ENCODE measurements at regions not wholly inside any gene's neighbourhood (a gene's known extent, or its start where the extent isn't known, plus 50 kb on each side); places are given as distances from the start of the nearest gene placed in this dataset.

DNA sequence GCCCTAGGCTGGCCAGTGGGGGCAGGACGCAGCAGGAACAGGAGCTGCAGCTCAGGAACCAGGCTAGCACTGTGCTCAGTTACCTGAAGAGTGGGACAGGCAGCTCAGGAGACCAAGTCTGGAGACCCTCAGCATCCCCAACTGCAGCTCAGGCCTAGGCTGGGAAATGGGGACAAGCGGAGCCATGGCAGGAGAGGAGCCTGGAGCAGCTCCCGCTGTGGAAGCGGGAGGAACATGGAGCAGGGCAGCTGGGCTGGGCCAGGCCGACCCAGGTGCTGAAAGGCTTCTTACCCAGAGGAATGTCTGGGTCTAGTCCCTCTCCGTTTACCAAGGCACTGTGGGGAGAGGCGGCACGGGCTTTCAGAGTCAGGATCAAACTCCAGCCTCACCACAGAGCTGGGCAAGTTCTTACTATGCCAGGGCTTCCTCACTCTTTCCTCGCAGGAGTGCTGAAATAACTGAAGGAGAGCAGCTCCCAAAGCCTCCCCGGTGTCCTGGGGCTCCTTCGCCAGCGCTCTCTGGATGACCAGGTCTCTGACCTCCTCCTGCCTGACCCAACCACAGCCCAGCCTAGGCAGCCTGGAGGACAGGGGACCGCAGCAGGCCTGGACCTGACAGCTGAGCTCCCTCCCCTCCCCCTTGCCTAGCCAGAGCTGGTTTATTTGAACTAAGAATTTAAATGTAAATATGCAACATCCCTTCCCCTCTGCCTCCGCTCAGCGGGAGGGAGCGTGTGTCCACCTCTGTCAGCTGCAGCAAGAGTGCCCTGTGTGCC, 247.8 kb upstream of the SIX2 start:
- WGBS: 90% methylated on average over 15 of the region's 16 CpGs
- TF ChIP-seq POLR2AphosphoS5 (IDR thresholded peaks at IDR 0.05) (no peak), POLR2A (IDR thresholded peaks at IDR 0.05) (no peak)
- H3K4me1 ChIP-seq: peaks cover 8% of the 10 kb centered on the region
- H3K9me3 ChIP-seq: no peaks in the 10 kb centered on the region
- no peaks in the 10 kb centered on the region for H3K36me3 ChIP-seq
- H3K27ac ChIP-seq: no peak overlapping the region
- no peak overlapping the region for H3K4me3 ChIP-seq
- no peaks in the 10 kb centered on the region for H3K27me3 ChIP-seq
- no peak for DNase-seq (ENCODE audit: low spot score in 2 of 2)

DNA sequence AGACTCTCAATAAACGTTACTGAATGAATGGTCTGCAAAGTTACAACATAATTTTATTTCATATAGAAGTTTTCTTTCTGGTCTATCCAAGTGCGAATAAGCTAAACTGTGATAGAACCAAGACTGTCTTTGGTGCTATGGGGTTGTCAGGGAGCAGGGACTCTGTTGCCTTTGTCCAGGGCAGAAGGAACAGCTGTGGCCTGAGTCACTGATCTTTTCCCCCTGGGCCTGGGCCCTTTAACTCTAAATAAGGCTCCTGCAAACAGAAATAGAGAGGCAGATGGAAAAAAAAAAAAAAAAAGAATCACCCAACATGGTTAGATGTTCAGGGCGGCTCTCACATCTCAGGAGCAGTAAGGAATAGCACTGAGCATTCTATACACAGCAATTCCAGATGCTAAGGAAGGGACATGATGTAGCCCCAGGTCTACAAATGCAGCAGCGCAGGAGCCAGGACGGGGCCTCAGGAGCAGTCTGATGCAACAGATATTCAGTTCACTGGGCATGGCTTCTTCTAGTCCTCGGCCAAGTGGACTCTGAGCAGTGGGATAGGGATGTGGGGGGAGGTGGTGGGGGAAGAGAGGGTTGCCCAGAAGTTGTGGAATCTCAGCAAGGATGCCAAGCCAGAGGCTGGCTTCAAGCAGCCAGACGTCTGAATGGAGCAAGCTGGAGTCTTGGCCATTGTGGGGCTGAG, 247.1 kb upstream of the SIX2 start:
- H3K9me3 ChIP-seq: no peaks in the 10 kb centered on the region
- no peak for TF ChIP-seq POLR2A (IDR thresholded peaks at IDR 0.05)
- TF ChIP-seq, protein P1, sequence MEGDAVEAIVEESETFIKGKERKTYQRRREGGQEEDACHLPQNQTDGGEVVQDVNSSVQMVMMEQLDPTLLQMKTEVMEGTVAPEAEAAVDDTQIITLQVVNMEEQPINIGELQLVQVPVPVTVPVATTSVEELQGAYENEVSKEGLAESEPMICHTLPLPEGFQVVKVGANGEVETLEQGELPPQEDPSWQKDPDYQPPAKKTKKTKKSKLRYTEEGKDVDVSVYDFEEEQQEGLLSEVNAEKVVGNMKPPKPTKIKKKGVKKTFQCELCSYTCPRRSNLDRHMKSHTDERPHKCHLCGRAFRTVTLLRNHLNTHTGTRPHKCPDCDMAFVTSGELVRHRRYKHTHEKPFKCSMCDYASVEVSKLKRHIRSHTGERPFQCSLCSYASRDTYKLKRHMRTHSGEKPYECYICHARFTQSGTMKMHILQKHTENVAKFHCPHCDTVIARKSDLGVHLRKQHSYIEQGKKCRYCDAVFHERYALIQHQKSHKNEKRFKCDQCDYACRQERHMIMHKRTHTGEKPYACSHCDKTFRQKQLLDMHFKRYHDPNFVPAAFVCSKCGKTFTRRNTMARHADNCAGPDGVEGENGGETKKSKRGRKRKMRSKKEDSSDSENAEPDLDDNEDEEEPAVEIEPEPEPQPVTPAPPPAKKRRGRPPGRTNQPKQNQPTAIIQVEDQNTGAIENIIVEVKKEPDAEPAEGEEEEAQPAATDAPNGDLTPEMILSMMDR (IDR thresholded peaks at IDR 0.05): no peak
- TF ChIP-seq EP300 (IDR thresholded peaks at IDR 0.05): no peak
- no peak for TF ChIP-seq POLR2AphosphoS5 (IDR thresholded peaks at IDR 0.05)
- no peak overlapping the region for H3K27ac ChIP-seq
- no peaks in the 10 kb centered on the region for H3K36me3 ChIP-seq
- H3K4me3 ChIP-seq: no peak overlapping the region
- H3K4me1 ChIP-seq: peaks cover 8% of the 10 kb centered on the region
- no peaks in the 10 kb centered on the region for H3K27me3 ChIP-seq
- no peak for DNase-seq (ENCODE audit: low spot score in 2 of 2)
- 75% methylated on average over 7 of the region's 7 CpGs for WGBS

DNA sequence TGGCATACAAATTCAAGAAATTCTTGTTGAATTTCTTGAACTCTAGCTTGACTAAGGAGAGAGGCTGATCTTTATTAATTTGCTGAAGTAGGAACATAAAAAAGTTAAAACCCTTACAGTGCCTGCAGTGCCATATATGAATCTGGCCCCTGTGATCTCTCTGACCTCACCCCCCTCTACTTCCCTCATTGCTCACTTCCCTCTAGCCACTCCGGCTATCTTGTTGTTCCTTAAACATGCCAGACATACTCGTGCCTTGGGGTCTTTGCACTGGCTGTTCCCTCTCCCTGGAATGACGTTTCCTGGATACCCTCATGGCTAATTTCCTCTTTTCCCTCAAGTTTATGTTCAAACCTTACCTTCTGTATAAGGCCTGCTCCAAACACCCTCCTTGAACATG, 246.3 kb upstream of the SIX2 start:
- no peak for TF ChIP-seq EP300 (IDR thresholded peaks at IDR 0.05)
- H3K27ac ChIP-seq: no peak overlapping the region
- no peak for DNase-seq (ENCODE audit: low spot score in 2 of 2)
- no peaks in the 10 kb centered on the region for H3K36me3 ChIP-seq
- H3K4me3 ChIP-seq: no peak overlapping the region
- no peaks in the 10 kb centered on the region for H3K27me3 ChIP-seq
- peaks cover 8% of the 10 kb centered on the region for H3K4me1 ChIP-seq
- H3K9me3 ChIP-seq: no peaks in the 10 kb centered on the region
- WGBS: 81% methylated on average over 3 of the region's 3 CpGs

DNA sequence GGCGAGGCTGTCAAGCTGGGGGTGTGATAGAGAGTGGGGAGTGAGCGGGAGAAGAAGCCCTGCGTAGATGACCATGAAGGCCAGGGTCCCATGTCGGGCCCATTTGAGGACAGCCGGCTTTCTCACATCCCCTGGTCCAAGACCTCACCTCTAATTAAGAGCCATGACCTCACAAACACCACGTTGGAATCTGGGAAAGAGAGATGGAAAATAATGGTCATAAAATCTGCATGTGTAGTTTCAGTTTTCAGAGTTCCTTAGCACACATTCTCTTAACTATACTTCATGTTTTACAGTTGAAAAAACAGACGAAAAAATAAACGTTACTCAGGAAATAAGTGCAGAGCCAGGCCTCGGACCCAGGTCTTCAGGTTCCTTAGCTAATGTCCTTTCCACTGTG, 244.8 kb upstream of the SIX2 start:
- Histone ChIP-seq H3K27me3 (no peaks in the 10 kb centered on the region), H3K27ac (no peak overlapping the region), H3K4me1 (peaks cover 4% of the 10 kb centered on the region), H3K4me3 (no peak overlapping the region), H3K9me3 (no peaks in the 10 kb centered on the region), H3K36me3 (no peaks in the 10 kb centered on the region)
- no peak for DNase-seq (ENCODE audit: low spot score in 2 of 2)
- 76% methylated on average over 9 of the region's 9 CpGs for WGBS
- no peak for TF ChIP-seq EP300 (IDR thresholded peaks at IDR 0.05)
- no peak for TF ChIP-seq POLR2AphosphoS5 (IDR thresholded peaks at IDR 0.05)
- TF ChIP-seq, protein P1 (IDR thresholded peaks at IDR 0.05): no peak

DNA sequence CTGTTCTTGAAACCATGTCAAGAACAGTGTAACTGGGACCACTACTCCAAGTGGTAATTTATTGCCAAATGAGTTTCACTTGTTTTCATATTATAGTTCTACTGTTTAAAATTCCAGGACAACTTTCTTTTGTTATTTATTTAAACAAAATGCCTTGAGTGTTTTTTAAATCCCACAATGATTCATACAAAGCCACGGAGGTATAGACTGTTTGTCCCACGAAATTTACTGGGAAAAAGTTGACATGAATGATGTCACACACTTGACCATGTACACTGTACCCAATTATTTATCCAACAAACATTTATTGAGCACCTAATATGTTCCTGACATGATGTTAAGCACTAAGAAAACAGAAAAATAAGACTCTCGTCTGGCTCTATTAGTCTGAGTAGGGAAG, 243.9 kb upstream of the SIX2 start:
- Histone ChIP-seq H3K27ac (no peak overlapping the region), H3K4me1 (no peaks in the 10 kb centered on the region), H3K4me3 (no peak overlapping the region), H3K9me3 (no peaks in the 10 kb centered on the region), H3K27me3 (no peaks in the 10 kb centered on the region), H3K36me3 (no peaks in the 10 kb centered on the region)
- DNase-seq (ENCODE audit: low spot score in 2 of 2): no peak
- no peak for TF ChIP-seq POLR2AphosphoS5 (IDR thresholded peaks at IDR 0.05)
- no peak for TF ChIP-seq POLR2A (IDR thresholded peaks at IDR 0.05)
- TF ChIP-seq EP300 (IDR thresholded peaks at IDR 0.05): no peak
- TF ChIP-seq, protein P1 (IDR thresholded peaks at IDR 0.05): no peak
- 74% methylated on average over 3 of the region's 3 CpGs for WGBS

DNA sequence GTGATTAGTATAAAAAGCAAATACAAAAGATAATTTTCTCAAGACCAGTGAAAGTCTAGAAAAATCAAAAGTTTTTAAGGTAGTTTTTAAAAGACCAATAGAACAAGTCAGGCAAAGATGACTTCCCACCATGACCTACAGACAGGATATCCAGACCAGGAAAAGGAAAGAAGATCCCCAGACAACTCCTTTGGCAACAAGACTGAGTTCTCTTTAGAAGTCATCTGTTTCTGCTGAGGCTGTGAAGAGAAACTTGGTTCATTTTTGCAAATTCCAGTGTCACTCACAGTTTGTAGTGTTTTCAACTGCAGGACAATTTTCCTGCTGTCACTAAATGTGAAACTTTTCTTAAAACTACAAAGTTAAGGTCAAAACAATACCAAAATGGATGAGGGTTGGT, 240.9 kb upstream of the SIX2 start:
- H3K36me3 ChIP-seq: no peaks in the 10 kb centered on the region
- H3K9me3 ChIP-seq: no peaks in the 10 kb centered on the region
- H3K4me1 ChIP-seq: no peaks in the 10 kb centered on the region
- TF ChIP-seq POLR2A (IDR thresholded peaks at IDR 0.05) (no peak), EP300 (IDR thresholded peaks at IDR 0.05) (no peak), POLR2AphosphoS5 (IDR thresholded peaks at IDR 0.05) (no peak)
- TF ChIP-seq, protein P1 (IDR thresholded peaks at IDR 0.05): no peak
- no peak for DNase-seq (ENCODE audit: low spot score in 2 of 2)
- H3K27me3 ChIP-seq: no peaks in the 10 kb centered on the region
- no peak overlapping the region for H3K27ac ChIP-seq
- H3K4me3 ChIP-seq: no peak overlapping the region

Data from suprapubic skin (tissue), 4 donors.